Endothelial cell of umbilical vein (primary cell): ENCODE measurements at regions not wholly inside any gene's neighbourhood (a gene's known extent, or its start where the extent isn't known, plus 50 kb on each side); places are given as distances from the start of the nearest gene placed in this dataset.

Experiments
- BruUV-seq: library from RNA; stranded (reverse); fragments of 400-500 nt; replicated peaks from 2 replicates; lab custom pipeline; 2021; lab: Mats Ljungman, UMichigan
- CTCF ChIA-PET: fragments of 300-600, 350-600 bp; sonication (Branson Sonifier 250); formaldehyde crosslinking; loops from one replicate; lab custom pipeline; 2021; ENCODE audit warnings: antibody characterized with exemption, inconsistent platforms; lab: Charles Lee
- POLR2A ChIA-PET: fragments of 300-600, 350-600 bp; sonication (Branson Sonifier 250); formaldehyde crosslinking; loops from one replicate; lab custom pipeline; 2021; ENCODE audit warnings: antibody characterized with exemption, inconsistent platforms; lab: Charles Lee
- DNase-seq: peaks from one replicate; pipeline ENCODE4 v3.0.0-alpha.2; 2011; ENCODE audit warnings: low read depth, low spot score
- FAIRE-seq: peaks from 2 replicates; lab custom pipeline; 2011; peaks lifted over from hg19 to GRCh38; lab: Jason Lieb, UNC
- H2AFZ ChIP-seq: 2 replicates; pipeline ENCODE4 v1.6.0; 2012; ENCODE audit warnings: low read depth, low read length, control low read depth, inconsistent platforms
- H3K27ac ChIP-seq: 2 replicates; pipeline ENCODE4 v1.5.1; 2011; ENCODE audit warnings: low read depth, mild to moderate bottlenecking, control low read depth, low read length, moderate library complexity; ENCODE audit not compliant: insufficient read depth
- H3K27me3 ChIP-seq, 2 experiments: 2 replicates each; pipeline versions ENCODE4 v1.6.0 to v1.6.1; 2011; ENCODE audit warnings: low read length in 2 of 2, mixed read lengths in 1 of 2; ENCODE audit not compliant: control insufficient read depth in 2 of 2, insufficient read depth in 2 of 2
- H3K36me3 ChIP-seq, 2 experiments: 2 replicates in 1 of 2; 3 replicates in 1 of 2; pipeline ENCODE4 v1.5.1; 2011; ENCODE audit warnings: low read length in 2 of 2, mild to moderate bottlenecking in 1 of 2, moderate library complexity in 1 of 2; ENCODE audit not compliant: control insufficient read depth in 2 of 2, insufficient read depth in 2 of 2; ENCODE audit errors: extremely low read depth in 1 of 2
- H3K4me1 ChIP-seq: 3 replicates; pipeline ENCODE4 v1.5.1; 2011; ENCODE audit warnings: mild to moderate bottlenecking, low read length; ENCODE audit not compliant: control insufficient read depth, insufficient read depth; ENCODE audit errors: extremely low read depth
- H3K4me2 ChIP-seq: 2 replicates; pipeline ENCODE4 v1.6.1; 2011; ENCODE audit warnings: low read length, control low read depth, mixed read lengths; ENCODE audit not compliant: insufficient read depth
- H3K4me3 ChIP-seq, 3 experiments: fragments of 200-600 bp in 1 of 3; sonication (generic), shearing (Covaris generic) in 1 of 3; replicated peaks in 1 of 3; 2 replicates each; pipeline ENCODE4 v1.5.1; 2011 to 2016; ENCODE audit warnings: control low read depth in 3 of 3, low read length in 3 of 3, mild to moderate bottlenecking in 2 of 3, inconsistent platforms in 1 of 3, low read depth in 1 of 3, moderate library complexity in 1 of 3; ENCODE audit not compliant: insufficient read depth in 1 of 3
- H3K79me2 ChIP-seq: 2 replicates; pipeline ENCODE4 v1.6.0; 2012; ENCODE audit warnings: low read length, inconsistent platforms; ENCODE audit not compliant: control insufficient read depth, insufficient read depth
- H3K9ac ChIP-seq: replicated peaks from 2 replicates; pipeline ENCODE3; 2011; ENCODE audit warnings: low read length, control low read depth; ENCODE audit not compliant: insufficient read depth; ENCODE audit errors: extremely low read depth
- H3K9me1 ChIP-seq: replicated peaks from 3 replicates; pipeline ENCODE4 v1.6.0; 2011; ENCODE audit warnings: mild to moderate bottlenecking, low read length; ENCODE audit not compliant: control insufficient read depth, insufficient read depth; ENCODE audit errors: extremely low read depth
- H3K9me3 ChIP-seq: replicated peaks from 2 replicates; pipeline ENCODE4 v1.5.1; 2012; ENCODE audit warnings: low read length, inconsistent platforms; ENCODE audit not compliant: control insufficient read depth, insufficient read depth
- H4K20me1 ChIP-seq: replicated peaks from 2 replicates; pipeline ENCODE3; 2011; ENCODE audit warnings: mild to moderate bottlenecking, low read length; ENCODE audit not compliant: control insufficient read depth, insufficient read depth; ENCODE audit errors: extremely low read depth
- CTCF ChIP-seq, 2 donors: IDR thresholded peaks; 1 replicate in 1 of 2; 2 replicates in 1 of 2; pipeline ENCODE4 v1.5.1; 2011; ENCODE audit warnings: low read length in 2 of 2, mild to moderate bottlenecking in 2 of 2, moderate library complexity in 2 of 2, control low read depth in 1 of 2, inconsistent platforms in 1 of 2, low read depth in 1 of 2; ENCODE audit not compliant: insufficient read depth in 1 of 2; ENCODE audit errors: extremely low read depth in 1 of 2
- EZH2 ChIP-seq: IDR thresholded peaks from 2 replicates; pipeline ENCODE4 v1.6.1; 2012; ENCODE audit warnings: borderline replicate concordance, low read depth, mild to moderate bottlenecking, moderate library complexity, low read length, inconsistent platforms; ENCODE audit not compliant: severe bottlenecking
- FOS ChIP-seq: IDR thresholded peaks from 2 replicates; pipeline ENCODE4 v1.6.1; 2011; ENCODE audit warnings: mild to moderate bottlenecking, low read length, moderate library complexity, borderline replicate concordance; ENCODE audit not compliant: insufficient read depth
- GATA2 ChIP-seq: IDR thresholded peaks from 2 replicates; pipeline ENCODE4 v1.7.0; 2011; ENCODE audit warnings: low read depth, mild to moderate bottlenecking, moderate library complexity, mixed read lengths, low read length; ENCODE audit not compliant: insufficient read length, insufficient read depth
- JUN ChIP-seq: IDR thresholded peaks from 2 replicates; pipeline ENCODE4 v1.6.1; 2011; ENCODE audit warnings: borderline replicate concordance, low read depth; ENCODE audit not compliant: insufficient read length, insufficient read depth
- MYC ChIP-seq: IDR thresholded peaks from one replicate; pipeline ENCODE4 v1.6.1; 2011; ENCODE audit warnings: mild to moderate bottlenecking, low read depth, low read length
- POLR2A ChIP-seq: IDR thresholded peaks from 2 replicates; pipeline ENCODE4 v1.6.1; 2012; ENCODE audit warnings: low read depth, mild to moderate bottlenecking, control low read depth, low read length
- POLR2AphosphoS5 ChIP-seq: IDR thresholded peaks from 2 replicates; pipeline ENCODE4 v1.6.1; 2012; ENCODE audit warnings: low read depth, mild to moderate bottlenecking, control low read depth, low read length, moderate library complexity; ENCODE audit not compliant: insufficient read depth
- dilution Hi-C: fragments of 300-500 bp; cut with MboI; formaldehyde crosslinking; loops from one replicate; pipeline ENCODE4 v1.15.0; 2019; ENCODE audit warnings: low sequenced_read_pairs; ENCODE audit not compliant: extremely low pct_ligation_motif_present
- intact Hi-C: fragments of 100-400 bp; cut with micrococcal nuclease; formaldehyde crosslinking; loops from one replicate; pipeline ENCODE4 v1.10.0; 2022
- TF ChIP-seq, protein P1 (sequence below): IDR thresholded peaks from 2 replicates; pipeline ENCODE4 v1.6.1; 2011; ENCODE audit not compliant: insufficient read depth, insufficient read length

- H2AFZ ChIP-seq = no peak overlapping the region
- no peak for FAIRE-seq
- no TSS peak for BruUV-seq
- ChIA-PET POLR2A (no interaction called here), CTCF (interaction anchor here (1.1 to 2.5 kb wide), 3 partner anchors 13 to 245 kb away, joined by 3 to 12 read pairs (median 11); no protein-coding TSS in a partner anchor)
- no peaks in the 10 kb centered on the region for H3K9me1 ChIP-seq
- H4K20me1 ChIP-seq = no peaks in the 10 kb centered on the region
- no peak overlapping the region for H3K4me3 ChIP-seq
- intact Hi-C loops = loop anchor here (2.0 to 10.0 kb wide), 2 partner anchors 21 to 305 kb away; partner anchors contain the start of gene GSE1
- H3K9ac ChIP-seq = no peak overlapping the region
- no peak overlapping the region for H3K4me2 ChIP-seq
- no peaks in the 10 kb centered on the region for H3K27me3 ChIP-seq
- no peaks in the 10 kb centered on the region for H3K36me3 ChIP-seq
- DNase-seq = no peak
- TF ChIP-seq JUN (no peak), POLR2A (no peak), EZH2 (no peak), FOS (no peak), POLR2AphosphoS5 (no peak), GATA2 (no peak), MYC (no peak), CTCF (IDR thresholded peaks at IDR 0.05; ENCODE audit: extremely low read depth in 1 of 2, insufficient read depth in 1 of 2, low read depth in 1 of 2, low read length in 2 of 2) (no peak)
- TF ChIP-seq, protein P1, sequence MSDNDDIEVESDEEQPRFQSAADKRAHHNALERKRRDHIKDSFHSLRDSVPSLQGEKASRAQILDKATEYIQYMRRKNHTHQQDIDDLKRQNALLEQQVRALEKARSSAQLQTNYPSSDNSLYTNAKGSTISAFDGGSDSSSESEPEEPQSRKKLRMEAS = no peak
- dilution Hi-C loops = no loop called here
- no peaks in the 10 kb centered on the region for H3K9me3 ChIP-seq
- no peaks in the 10 kb centered on the region for H3K79me2 ChIP-seq
- no peak overlapping the region for H3K27ac ChIP-seq
- peaks cover 18% of the 10 kb centered on the region for H3K4me1 ChIP-seq
Measured at GRCh38 chr16:85309656-85310587, 197.7 kb upstream of the CIBAR2 start.
